GM18517 (cell line): ENCODE measurements at regions not wholly inside any gene's neighbourhood (a gene's known extent, or its start where the extent isn't known, plus 50 kb on each side); places are given as distances from the start of the nearest gene placed in this dataset.
"Not testable (repeated sequence)": the region's sequence is repeated elsewhere in the genome, so short reads cannot be mapped to it uniquely, and the experiment has no call there.

Experiments used
- ATAC-seq: cut with Tn5 transposase; IDR thresholded peaks from one replicate; pipeline ENCODE4 v1.9.1; 2021; ENCODE audit warnings: mild to moderate bottlenecking, moderate library complexity; ENCODE audit not compliant: unreplicated experiment

- ATAC-seq: not testable (repeated sequence)
Measured at GRCh38 chr13:52324831-52325230, 81.1 kb downstream of the THSD1 start.

GRCh38 chr13:52319876-52320275 lies 86.1 kb downstream of the THSD1 start:
- ATAC-seq: no peak

- ATAC-seq: not testable (repeated sequence)
Measured at GRCh38 chr13:52309833-52310232, 96.1 kb downstream of the THSD1 start.

- not testable (repeated sequence) for ATAC-seq
Measured at GRCh38 chr13:52306336-52306735, 99.6 kb downstream of the THSD1 start.

DNA sequence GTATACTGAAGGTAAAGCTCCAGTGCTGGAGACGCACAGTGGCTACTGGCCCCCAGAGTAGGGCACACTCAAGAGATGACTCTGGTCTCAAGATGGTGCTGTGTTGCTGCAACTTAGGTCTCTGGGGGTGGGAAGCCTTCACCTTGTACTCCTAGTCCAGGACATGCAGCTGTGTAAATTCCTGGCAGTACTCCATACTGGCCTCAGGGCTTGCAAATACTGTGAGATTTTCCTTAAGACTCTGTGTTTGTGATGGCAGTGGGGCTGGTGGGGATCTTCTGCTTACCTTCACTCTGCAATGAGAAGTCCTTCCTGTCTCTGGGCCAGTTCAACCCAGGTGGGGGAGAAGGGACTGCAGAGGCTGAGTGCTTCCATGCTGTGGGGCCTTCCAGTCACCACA lies 102.9 kb downstream of the THSD1 start:
- ATAC-seq: not testable (repeated sequence)

DNA sequence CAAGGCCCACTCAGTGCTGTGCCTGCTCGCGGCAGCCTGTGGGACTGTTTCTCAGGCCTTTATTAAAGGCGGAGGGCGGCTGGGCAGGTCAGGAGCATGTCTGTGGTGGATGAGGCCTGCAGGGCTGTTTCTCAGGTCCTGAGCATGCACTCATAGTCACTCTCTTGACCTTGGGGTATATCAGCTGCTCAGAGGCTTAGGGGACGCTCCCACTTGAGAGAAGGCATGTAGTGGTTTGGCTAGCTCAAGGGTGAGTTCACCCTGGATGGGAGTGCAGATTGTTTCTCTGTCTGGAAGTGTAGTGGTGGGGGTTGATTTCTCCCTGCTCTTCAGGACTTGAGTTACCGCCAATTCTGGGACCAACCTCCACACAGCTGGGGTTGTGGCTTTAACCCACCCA lies 103.3 kb downstream of the THSD1 start:
- ATAC-seq: not testable (repeated sequence)

GRCh38 chr13:52301810-52302400 lies 104.1 kb downstream of the THSD1 start:
- not testable (repeated sequence) for ATAC-seq

- not testable (repeated sequence) for ATAC-seq
Measured at GRCh38 chr13:52298079-52298661, 107.8 kb downstream of the THSD1 start.

- ATAC-seq: not testable (repeated sequence)
Measured at GRCh38 chr13:52288891-52289290, 117.1 kb downstream of the THSD1 start.

DNA sequence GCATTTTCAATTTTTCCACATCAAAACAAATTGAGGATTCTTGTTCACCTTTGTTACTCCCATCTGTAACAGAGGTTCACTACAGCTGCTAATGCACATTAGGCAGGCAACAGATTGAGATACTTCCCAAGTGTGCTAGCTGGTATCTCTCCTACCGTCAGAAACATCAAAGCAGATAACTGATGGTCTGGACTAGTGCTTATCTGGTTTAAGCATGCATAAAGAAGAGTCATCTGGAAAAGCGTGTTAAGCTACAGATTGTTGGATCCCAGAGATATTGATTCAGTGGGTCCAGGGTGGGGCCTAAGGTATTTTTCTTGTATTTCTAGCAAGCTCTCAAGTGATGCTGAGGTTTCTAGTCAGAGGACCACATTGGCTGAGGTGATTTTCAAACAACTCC lies 122.0 kb upstream of the NEK3 start:
- ATAC-seq: not testable (repeated sequence)

- not testable (repeated sequence) for ATAC-seq
Measured at GRCh38 chr13:52279408-52279807, 120.0 kb upstream of the NEK3 start.

- ATAC-seq: not testable (repeated sequence)
Measured at GRCh38 chr13:52254299-52254698, 94.9 kb upstream of the NEK3 start.

GRCh38 chr13:52240752-52241151 lies 81.4 kb upstream of the NEK3 start:
- peak; percentile 87 for ATAC-seq

DNA sequence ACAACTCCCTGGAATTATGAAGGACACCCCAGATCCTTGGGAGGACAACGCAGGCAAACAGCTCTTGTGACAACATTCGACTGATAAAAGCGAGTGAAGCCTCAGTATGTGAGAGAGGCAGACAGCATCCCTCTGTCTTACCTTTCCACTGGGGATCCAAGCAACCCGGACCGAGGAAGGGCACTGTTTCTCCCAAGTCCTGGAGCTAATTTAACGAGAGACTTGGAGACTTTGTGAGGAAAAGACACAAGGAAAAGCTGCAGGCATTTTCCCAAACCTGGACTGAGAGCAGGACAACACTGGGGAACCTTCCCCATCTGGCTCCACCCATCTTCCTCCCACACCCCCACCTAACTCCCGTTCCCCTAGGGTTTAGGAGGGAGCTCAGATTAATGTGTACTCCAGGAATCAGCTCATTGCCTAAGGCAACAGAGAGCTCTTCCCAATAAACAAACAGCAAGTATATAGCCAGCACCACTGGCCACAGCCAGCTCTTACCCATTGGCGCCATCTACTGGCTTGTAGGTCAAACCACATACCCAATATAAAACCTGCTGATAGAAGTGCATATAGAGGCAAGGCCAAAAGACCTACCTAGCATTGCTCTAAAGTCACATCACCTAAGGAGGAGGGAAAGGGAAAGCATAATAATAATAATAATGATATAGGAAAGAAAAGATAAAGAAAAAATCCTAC lies 76.7 kb upstream of the NEK3 start:
- ATAC-seq: peak; percentile 69

- ATAC-seq: not testable (repeated sequence)
Measured at GRCh38 chr13:52234928-52235327, 75.5 kb upstream of the NEK3 start.

DNA sequence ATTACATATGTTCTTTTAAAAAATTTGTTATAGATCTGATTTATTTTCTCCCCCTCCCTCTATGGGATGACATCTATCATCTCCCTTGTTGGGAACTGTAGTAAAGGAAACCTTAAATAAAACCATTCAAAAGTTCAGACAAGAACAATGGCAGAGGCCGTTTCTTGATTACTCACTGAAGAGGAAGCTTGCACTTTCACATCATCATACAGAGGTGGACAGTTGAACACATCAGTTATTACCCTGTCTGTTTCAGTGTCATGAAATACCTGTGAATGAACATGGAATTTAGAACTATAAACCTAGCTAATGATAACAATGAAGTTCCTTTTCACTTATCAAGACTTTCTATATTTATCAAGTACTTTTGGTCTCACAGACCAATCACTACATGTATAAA lies 63.7 kb upstream of the NEK3 start:
- not testable (repeated sequence) for ATAC-seq

DNA sequence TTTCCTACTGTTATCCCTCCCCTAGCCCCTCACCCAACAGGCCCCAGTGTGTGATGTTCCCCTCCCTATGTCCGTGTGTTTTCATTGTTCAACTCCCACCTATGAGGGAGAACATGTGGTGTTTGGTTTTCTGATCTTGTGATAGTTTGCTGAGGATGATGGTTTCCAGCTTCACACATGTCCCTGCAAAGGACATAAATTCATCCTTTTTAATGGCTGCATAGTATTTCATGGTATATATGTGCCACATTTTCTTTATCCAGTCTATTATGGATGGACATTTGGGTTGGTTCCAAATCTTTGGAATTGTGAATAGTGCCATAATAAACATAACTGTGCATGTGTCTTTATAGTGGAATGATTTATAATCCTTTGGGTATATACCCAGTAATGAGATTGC lies 54.5 kb upstream of the NEK3 start:
- ATAC-seq: not testable (repeated sequence)

DNA sequence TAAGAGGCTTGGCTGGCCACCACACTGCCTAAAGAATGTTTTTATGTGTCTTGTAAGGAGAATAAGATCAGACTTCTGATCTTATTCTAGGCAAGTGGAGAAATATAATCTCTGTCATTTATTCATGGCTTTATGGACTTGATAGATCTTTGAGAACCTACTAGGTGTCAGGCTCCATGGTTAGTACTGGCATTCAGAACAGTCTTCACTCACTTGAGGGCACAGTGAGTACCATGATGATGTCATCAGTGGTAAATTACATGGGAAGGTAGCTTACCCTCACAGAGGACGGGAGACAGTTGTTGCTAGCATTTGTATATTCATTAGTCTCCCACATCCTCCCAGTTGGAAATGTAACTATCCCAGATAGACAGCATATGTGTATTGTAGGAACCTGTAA lies 53.5 kb upstream of the NEK3 start:
- ATAC-seq: not testable (repeated sequence)

GRCh38 chr13:52211416-52211776 lies 52.0 kb upstream of the NEK3 start:
- ATAC-seq: not testable (repeated sequence)

GRCh38 chr13:52210564-52211415 lies 51.4 kb upstream of the NEK3 start:
- ATAC-seq: not testable (repeated sequence)
